ENCODE measurements at regions not wholly inside any gene's neighbourhood (a gene's known extent, or its start where the extent isn't known, plus 50 kb on each side); places are given as distances from the start of the nearest gene placed in this dataset.

DNA sequence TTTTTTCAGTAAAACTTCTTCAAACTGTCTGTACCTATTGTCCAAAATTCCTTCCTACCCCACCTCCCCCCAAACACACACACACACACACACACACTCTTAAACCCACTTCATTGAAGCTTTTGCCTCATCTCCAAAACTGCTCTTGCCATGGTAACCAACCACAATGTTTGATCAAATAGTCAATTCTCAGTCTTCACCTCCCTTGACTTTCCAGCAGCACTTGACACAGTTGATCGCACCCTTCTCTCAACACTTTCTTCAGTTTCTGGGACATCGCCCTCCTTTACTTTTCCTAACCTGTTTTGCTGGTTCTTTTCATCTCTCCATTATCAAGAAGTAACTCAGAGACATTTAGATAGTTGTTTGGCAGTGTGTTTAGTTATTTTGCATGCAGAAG, 71.5 kb upstream of the COL21A1 start:
- Histone ChIP-seq H3K9me2 (replicated peaks; ENCODE audit: control insufficient read depth, low read length) (no peaks in the 10 kb centered on the region), H3K4me1 (ENCODE audit: control insufficient read depth, low read length) (no peaks in the 10 kb centered on the region), H3K27me3 (ENCODE audit: control insufficient read depth, low read length) (no peaks in the 10 kb centered on the region), H3K4me2 (ENCODE audit: low read length) (no peak overlapping the region), H3K4me3 (ENCODE audit: low read length) (no peak overlapping the region), H3K9me3 (ENCODE audit: control insufficient read depth, insufficient read depth, low read length) (no peaks in the 10 kb centered on the region), H4K20me1 (ENCODE audit: control insufficient read depth, insufficient read depth, low read depth, low read length) (no peaks in the 10 kb centered on the region), H3F3A (ENCODE audit: control insufficient read depth, insufficient read depth) (no peaks in the 10 kb centered on the region), H3K79me2 (ENCODE audit: control insufficient read depth, low read length) (no peaks in the 10 kb centered on the region), H3K27ac (ENCODE audit: low read depth, low read length) (no peak overlapping the region), H3K36me3 (ENCODE audit: control insufficient read depth, low read length) (no peaks in the 10 kb centered on the region)
- TF ChIP-seq, protein P1, sequence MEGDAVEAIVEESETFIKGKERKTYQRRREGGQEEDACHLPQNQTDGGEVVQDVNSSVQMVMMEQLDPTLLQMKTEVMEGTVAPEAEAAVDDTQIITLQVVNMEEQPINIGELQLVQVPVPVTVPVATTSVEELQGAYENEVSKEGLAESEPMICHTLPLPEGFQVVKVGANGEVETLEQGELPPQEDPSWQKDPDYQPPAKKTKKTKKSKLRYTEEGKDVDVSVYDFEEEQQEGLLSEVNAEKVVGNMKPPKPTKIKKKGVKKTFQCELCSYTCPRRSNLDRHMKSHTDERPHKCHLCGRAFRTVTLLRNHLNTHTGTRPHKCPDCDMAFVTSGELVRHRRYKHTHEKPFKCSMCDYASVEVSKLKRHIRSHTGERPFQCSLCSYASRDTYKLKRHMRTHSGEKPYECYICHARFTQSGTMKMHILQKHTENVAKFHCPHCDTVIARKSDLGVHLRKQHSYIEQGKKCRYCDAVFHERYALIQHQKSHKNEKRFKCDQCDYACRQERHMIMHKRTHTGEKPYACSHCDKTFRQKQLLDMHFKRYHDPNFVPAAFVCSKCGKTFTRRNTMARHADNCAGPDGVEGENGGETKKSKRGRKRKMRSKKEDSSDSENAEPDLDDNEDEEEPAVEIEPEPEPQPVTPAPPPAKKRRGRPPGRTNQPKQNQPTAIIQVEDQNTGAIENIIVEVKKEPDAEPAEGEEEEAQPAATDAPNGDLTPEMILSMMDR (IDR thresholded peaks at IDR 0.05; ENCODE audit: low read depth, low read length, poor library complexity, severe bottlenecking) = no peak
- no peak for TF ChIP-seq EZH2phosphoT487 (IDR thresholded peaks at IDR 0.05; ENCODE audit: borderline replicate concordance, low read length)

DNA sequence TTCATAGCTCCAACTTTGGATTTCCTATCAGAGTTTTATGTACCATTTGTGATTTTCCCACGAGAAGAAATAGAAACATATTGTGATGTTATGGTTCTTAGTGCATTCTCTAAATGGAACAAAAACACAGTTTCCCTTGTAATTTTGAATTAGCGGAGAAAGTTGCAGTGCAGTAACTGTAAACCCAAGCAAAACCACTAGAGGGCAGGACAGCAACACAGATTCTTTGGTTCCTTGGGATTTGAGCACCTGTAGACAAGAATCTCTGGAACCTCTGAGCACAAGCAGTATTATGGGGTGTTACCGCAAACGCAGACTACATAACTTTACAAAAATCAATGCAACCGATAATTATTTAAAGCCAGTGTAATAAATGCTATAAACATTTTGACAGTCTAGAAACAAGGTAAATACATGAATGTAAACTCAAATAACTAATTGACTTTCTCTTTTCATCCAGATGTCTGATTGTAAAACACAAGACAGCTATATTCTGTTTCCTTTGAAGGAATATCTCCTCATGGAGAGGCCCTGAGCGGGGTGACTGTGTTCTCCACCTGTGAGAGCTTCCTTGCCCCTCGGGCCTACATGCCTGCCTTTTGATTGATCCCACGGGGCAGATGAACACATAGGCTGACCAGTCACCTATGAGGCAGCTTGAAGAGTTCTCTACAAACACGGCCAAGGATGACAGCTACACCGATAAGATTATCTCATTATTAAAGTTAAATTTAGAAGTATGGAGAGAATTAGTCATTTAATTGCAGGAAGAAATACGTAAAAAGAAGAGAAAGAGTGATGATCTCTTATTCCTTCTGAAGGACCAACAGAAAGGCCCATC, 67.5 kb upstream of the COL21A1 start:
- no peak for TF ChIP-seq EZH2phosphoT487 (IDR thresholded peaks at IDR 0.05; ENCODE audit: borderline replicate concordance, low read length)
- TF ChIP-seq, protein P1 (IDR thresholded peaks at IDR 0.05; ENCODE audit: low read depth, low read length, poor library complexity, severe bottlenecking) = peak; percentile 85
- H3K9me2 ChIP-seq (replicated peaks; ENCODE audit: control insufficient read depth, low read length) = no peaks in the 10 kb centered on the region
- H3K4me1 ChIP-seq (ENCODE audit: control insufficient read depth, low read length) = no peaks in the 10 kb centered on the region
- H3K4me3 ChIP-seq (ENCODE audit: low read length) = no peak overlapping the region
- no peaks in the 10 kb centered on the region for H3K27me3 ChIP-seq (ENCODE audit: control insufficient read depth, low read length)
- no peaks in the 10 kb centered on the region for H3K9me3 ChIP-seq (ENCODE audit: control insufficient read depth, insufficient read depth, low read length)
- no peak overlapping the region for H3K27ac ChIP-seq (ENCODE audit: low read depth, low read length)
- no peaks in the 10 kb centered on the region for H3F3A ChIP-seq (ENCODE audit: control insufficient read depth, insufficient read depth)
- H3K36me3 ChIP-seq (ENCODE audit: control insufficient read depth, low read length) = no peaks in the 10 kb centered on the region
- no peak overlapping the region for H3K4me2 ChIP-seq (ENCODE audit: low read length)
- no peaks in the 10 kb centered on the region for H4K20me1 ChIP-seq (ENCODE audit: control insufficient read depth, insufficient read depth, low read depth, low read length)
- H3K79me2 ChIP-seq (ENCODE audit: control insufficient read depth, low read length) = no peaks in the 10 kb centered on the region

DNA sequence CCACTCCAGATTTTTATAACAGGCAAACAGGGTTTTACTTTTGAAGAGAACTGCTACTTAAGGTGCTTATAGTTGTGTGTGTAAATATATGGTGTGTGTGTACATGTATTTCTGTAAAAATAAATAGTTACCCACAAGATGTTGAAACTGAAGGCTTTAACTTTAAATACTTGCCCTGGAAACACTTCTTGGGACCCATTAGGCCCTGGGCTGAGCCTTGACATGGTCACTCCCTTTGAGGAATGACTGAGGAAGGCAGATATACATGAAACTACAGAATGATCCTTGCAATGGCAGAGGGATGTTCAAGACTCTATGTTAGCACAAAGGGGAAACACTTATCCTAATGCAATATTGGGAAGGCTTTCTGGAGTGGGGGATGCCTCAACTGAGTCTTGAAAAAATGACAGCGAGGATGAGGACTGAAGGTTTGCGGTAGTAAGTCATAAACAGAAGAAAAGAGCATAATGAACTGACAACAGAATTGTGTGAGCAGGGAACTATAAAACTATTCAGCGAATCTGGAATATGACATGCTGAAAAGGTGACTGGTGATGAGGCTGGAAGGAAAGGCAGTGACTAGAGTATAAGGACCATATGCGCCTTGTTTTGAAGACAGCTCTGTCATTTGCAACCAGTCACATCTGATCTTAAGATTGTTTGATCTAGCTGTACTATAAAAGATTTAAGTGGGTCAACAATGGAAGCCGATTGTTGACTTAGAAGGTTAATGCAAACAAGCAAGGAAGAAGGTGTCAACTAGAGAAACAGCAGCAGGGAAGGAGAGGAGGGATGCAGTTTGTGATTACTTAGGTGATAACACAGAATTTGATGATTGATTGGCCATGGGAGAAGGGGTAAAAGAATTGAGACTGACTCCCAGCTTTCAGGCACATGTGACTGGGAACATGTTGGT, 64.4 kb upstream of the COL21A1 start:
- Histone ChIP-seq H3K27ac (ENCODE audit: low read depth, low read length) (no peak overlapping the region), H3K79me2 (ENCODE audit: control insufficient read depth, low read length) (no peaks in the 10 kb centered on the region), H3K4me2 (ENCODE audit: low read length) (no peak overlapping the region), H3K4me3 (ENCODE audit: low read length) (no peak overlapping the region), H3K9me3 (ENCODE audit: control insufficient read depth, insufficient read depth, low read length) (no peaks in the 10 kb centered on the region), H3K9me2 (replicated peaks; ENCODE audit: control insufficient read depth, low read length) (no peaks in the 10 kb centered on the region), H3K27me3 (ENCODE audit: control insufficient read depth, low read length) (no peaks in the 10 kb centered on the region), H3K4me1 (ENCODE audit: control insufficient read depth, low read length) (no peaks in the 10 kb centered on the region), H3K36me3 (ENCODE audit: control insufficient read depth, low read length) (no peaks in the 10 kb centered on the region), H4K20me1 (ENCODE audit: control insufficient read depth, insufficient read depth, low read depth, low read length) (no peaks in the 10 kb centered on the region), H3F3A (ENCODE audit: control insufficient read depth, insufficient read depth) (no peaks in the 10 kb centered on the region)
- no peak for TF ChIP-seq EZH2phosphoT487 (IDR thresholded peaks at IDR 0.05; ENCODE audit: borderline replicate concordance, low read length)
- TF ChIP-seq, protein P1 (IDR thresholded peaks at IDR 0.05; ENCODE audit: low read depth, low read length, poor library complexity, severe bottlenecking) = no peak
